ENCODE measurements at regions not wholly inside any gene's neighbourhood (a gene's known extent, or its start where the extent isn't known, plus 50 kb on each side); places are given as distances from the start of the nearest gene placed in this dataset.

- no peak for DNase-seq (ENCODE audit: low spot score)
- intact Hi-C loops (cut with DNase I), result no loop called here
Observed at GRCh38 chr12:88251798-88252197, 109.7 kb downstream of the TMTC3 start.

GRCh38 chr12:88253371-88253978 is 111.4 kb downstream of the TMTC3 start:
- DNase-seq (ENCODE audit: low spot score), result no peak
- intact Hi-C loops (cut with DNase I), result no loop called here

- intact Hi-C loops (cut with DNase I), result no loop called here
- DNase-seq (ENCODE audit: low spot score), result no peak
Observed at GRCh38 chr12:88255224-88255623, 113.1 kb downstream of the TMTC3 start.

GRCh38 chr12:88255847-88256246 is 113.7 kb downstream of the TMTC3 start:
- no peak for DNase-seq (ENCODE audit: low spot score)
- intact Hi-C loops (cut with DNase I), result no loop called here

- intact Hi-C loops (cut with DNase I), result no loop called here
Observed at GRCh38 chr12:88258396-88258795, 116.3 kb downstream of the TMTC3 start.

GRCh38 chr12:88266806-88267360 is 124.8 kb downstream of the TMTC3 start:
- DNase-seq (ENCODE audit: low spot score), result no peak

More at GRCh38 chr12:88258396-88258795, 116.3 kb downstream of the TMTC3 start:
- no peak for DNase-seq (ENCODE audit: low spot score)

GRCh38 chr12:88267630-88268029 is 125.5 kb downstream of the TMTC3 start:
- no peak for DNase-seq (ENCODE audit: low spot score)
- intact Hi-C loops (cut with DNase I), result no loop called here

More at GRCh38 chr12:88266806-88267360, 124.8 kb downstream of the TMTC3 start:
- intact Hi-C loops (cut with DNase I), result no loop called here

- intact Hi-C loops (cut with DNase I), result no loop called here
- DNase-seq (ENCODE audit: low spot score), result no peak
Observed at GRCh38 chr12:88272456-88272855, 130.3 kb downstream of the TMTC3 start.

GRCh38 chr12:88273450-88273849 is 131.3 kb downstream of the TMTC3 start:
- no peak for DNase-seq (ENCODE audit: low spot score)
- intact Hi-C loops (cut with DNase I), result no loop called here

GRCh38 chr12:88273875-88274274 is 131.8 kb downstream of the TMTC3 start:
- no peak for DNase-seq (ENCODE audit: low spot score)
- intact Hi-C loops (cut with DNase I), result no loop called here

- intact Hi-C loops (cut with DNase I), result no loop called here
- no peak for DNase-seq (ENCODE audit: low spot score)
Observed at GRCh38 chr12:88291498-88292131, 149.5 kb downstream of the TMTC3 start.

GRCh38 chr12:88298014-88298682 is 156.0 kb downstream of the TMTC3 start:
- DNase-seq (ENCODE audit: low spot score), result no peak
- intact Hi-C loops (cut with DNase I), result no loop called here

- intact Hi-C loops (cut with DNase I), result no loop called here
- no peak for DNase-seq (ENCODE audit: low spot score)
Observed at GRCh38 chr12:88298761-88299242, 156.7 kb downstream of the TMTC3 start.

- no peak for DNase-seq (ENCODE audit: low spot score)
- intact Hi-C loops (cut with DNase I), result no loop called here
Observed at GRCh38 chr12:88299567-88300101, 157.5 kb downstream of the TMTC3 start.

GRCh38 chr12:88300931-88301330 is 158.8 kb downstream of the TMTC3 start:
- intact Hi-C loops (cut with DNase I), result no loop called here
- DNase-seq (ENCODE audit: low spot score), result no peak

GRCh38 chr12:88303335-88303734 is 161.2 kb downstream of the TMTC3 start:
- intact Hi-C loops (cut with DNase I), result no loop called here
- DNase-seq (ENCODE audit: low spot score), result no peak

GRCh38 chr12:88305254-88305890 is 163.3 kb downstream of the TMTC3 start:
- intact Hi-C loops (cut with DNase I), result no loop called here
- DNase-seq (ENCODE audit: low spot score), result no peak

- intact Hi-C loops (cut with DNase I), result no loop called here
- no peak for DNase-seq (ENCODE audit: low spot score)
Observed at GRCh38 chr12:88306471-88307069, 164.5 kb downstream of the TMTC3 start.

- DNase-seq (ENCODE audit: low spot score), result no peak
- intact Hi-C loops (cut with DNase I), result no loop called here
Observed at GRCh38 chr12:88307961-88308360, 165.9 kb downstream of the TMTC3 start.
